DOHH2 (cell line): ENCODE measurements at regions not wholly inside any gene's neighbourhood (a gene's known extent, or its start where the extent isn't known, plus 50 kb on each side); places are given as distances from the start of the nearest gene placed in this dataset.
A peak's percentile ranks its signal among the peaks of the same experiment; 100 is the strongest.

ENCODE experiments used
- H3F3A ChIP-seq: fragments of 200-600 bp; sonication (generic), shearing (Covaris generic); 2 replicates; pipeline ENCODE4 v1.6.0; 2016; ENCODE audit warnings: antibody characterized with exemption, mild to moderate bottlenecking; ENCODE audit not compliant: control insufficient read depth, insufficient read depth
- H3K27ac ChIP-seq: fragments of 200-600 bp; sonication (generic); 2 replicates; pipeline ENCODE4 v1.5.1; 2014; ENCODE audit warnings: low read depth, mild to moderate bottlenecking, low read length, moderate library complexity
- H3K27me3 ChIP-seq: fragments of 200-600 bp; sonication (generic); 2 replicates; pipeline ENCODE4 v1.6.1; 2014; ENCODE audit warnings: mild to moderate bottlenecking, low read length, mixed read lengths; ENCODE audit not compliant: control insufficient read depth
- H3K36me3 ChIP-seq: fragments of 200-600 bp; sonication (generic); 2 replicates; pipeline ENCODE4 v1.6.1; 2014; ENCODE audit warnings: mild to moderate bottlenecking, low read length, moderate library complexity, mixed read lengths; ENCODE audit not compliant: control insufficient read depth
- H3K4me1 ChIP-seq: fragments of 200-600 bp; sonication (generic); 2 replicates; pipeline ENCODE4 v1.6.1; 2014; ENCODE audit warnings: mild to moderate bottlenecking, low read length, mixed read lengths; ENCODE audit not compliant: control insufficient read depth
- H3K4me2 ChIP-seq: fragments of 200-600 bp; sonication (generic); 2 replicates; pipeline ENCODE4 v1.6.0; 2014; ENCODE audit warnings: mild to moderate bottlenecking, low read length, moderate library complexity
- H3K4me3 ChIP-seq: fragments of 200-600 bp; sonication (generic); 2 replicates; pipeline ENCODE4 v1.5.1; 2014; ENCODE audit warnings: mild to moderate bottlenecking, low read length, mixed read lengths
- H3K79me2 ChIP-seq: fragments of 200-600 bp; sonication (generic); 2 replicates; pipeline ENCODE4 v1.6.1; 2014; ENCODE audit warnings: mild to moderate bottlenecking, low read length, mixed read lengths; ENCODE audit not compliant: control insufficient read depth
- H3K9me2 ChIP-seq: fragments of 200-600 bp; sonication (generic); replicated peaks from 2 replicates; pipeline ENCODE4 v1.6.1; 2014; ENCODE audit warnings: mild to moderate bottlenecking, low read length, mixed read lengths; ENCODE audit not compliant: control insufficient read depth
- H3K9me3 ChIP-seq: fragments of 200-600 bp; sonication (generic); 2 replicates; pipeline ENCODE4 v1.6.1; 2014; ENCODE audit warnings: antibody characterized with exemption, low read length, mixed read lengths; ENCODE audit not compliant: control insufficient read depth, insufficient read depth
- H4K20me1 ChIP-seq: fragments of 200-600 bp; sonication (generic); 2 replicates; pipeline ENCODE4 v1.6.0; 2014; ENCODE audit warnings: low read depth, mild to moderate bottlenecking, antibody characterized with exemption, low read length, moderate library complexity; ENCODE audit not compliant: control insufficient read depth, insufficient read depth
- CTCF ChIP-seq: fragments of 200-600 bp; sonication (generic); IDR thresholded peaks from one replicate; pipeline ENCODE4 v1.5.1; 2014; ENCODE audit warnings: antibody characterized with exemption, mild to moderate bottlenecking, low read depth, low read length; ENCODE audit not compliant: poor library complexity, severe bottlenecking
- EZH2phosphoT487 ChIP-seq: fragments of 200-600 bp; sonication (generic); IDR thresholded peaks from 2 replicates; pipeline ENCODE4 v1.6.1; 2017; ENCODE audit warnings: borderline replicate concordance, mild to moderate bottlenecking, antibody characterized with exemption, low read length, moderate library complexity, mixed read lengths

GRCh38 chr17:73998249-73998648, 205.2 kb upstream of the RPL38 start:
- H3K4me2 ChIP-seq: no peak overlapping the region
- H3K4me1 ChIP-seq: no peaks in the 10 kb centered on the region
- no peak overlapping the region for H3K27ac ChIP-seq
- no peaks in the 10 kb centered on the region for H3K9me2 ChIP-seq
- no peak overlapping the region for H3K4me3 ChIP-seq
- H3K36me3 ChIP-seq: no peaks in the 10 kb centered on the region
- H3K9me3 ChIP-seq: no peaks in the 10 kb centered on the region
- H3K27me3 ChIP-seq: no peaks in the 10 kb centered on the region
- no peak for TF ChIP-seq EZH2phosphoT487
- no peak for TF ChIP-seq CTCF
- no peaks in the 10 kb centered on the region for H4K20me1 ChIP-seq
- H3K79me2 ChIP-seq: no peaks in the 10 kb centered on the region
- H3F3A ChIP-seq: no peaks in the 10 kb centered on the region

GRCh38 chr17:73998653-73999645, 204.5 kb upstream of the RPL38 start:
- Histone ChIP-seq H3K4me2 (no peak overlapping the region), H3K79me2 (no peaks in the 10 kb centered on the region), H3F3A (no peaks in the 10 kb centered on the region), H3K4me3 (no peak overlapping the region), H3K4me1 (no peaks in the 10 kb centered on the region), H3K36me3 (no peaks in the 10 kb centered on the region), H3K27ac (no peak overlapping the region), H3K27me3 (no peaks in the 10 kb centered on the region), H3K9me3 (no peaks in the 10 kb centered on the region), H4K20me1 (no peaks in the 10 kb centered on the region), H3K9me2 (no peaks in the 10 kb centered on the region)
- TF ChIP-seq CTCF (peak; percentile 78), EZH2phosphoT487 (no peak)

GRCh38 chr17:74001145-74001544, 202.3 kb upstream of the RPL38 start:
- H3K4me1 ChIP-seq: no peaks in the 10 kb centered on the region
- H3K9me3 ChIP-seq: no peaks in the 10 kb centered on the region
- no peaks in the 10 kb centered on the region for H3K9me2 ChIP-seq
- H3K27me3 ChIP-seq: no peaks in the 10 kb centered on the region; the same call in 1 of the 2 replicates
- H4K20me1 ChIP-seq: no peaks in the 10 kb centered on the region
- H3K27ac ChIP-seq: no peak overlapping the region
- no peaks in the 10 kb centered on the region for H3F3A ChIP-seq
- TF ChIP-seq EZH2phosphoT487 (no peak), CTCF (no peak)
- no peak overlapping the region for H3K4me2 ChIP-seq
- H3K36me3 ChIP-seq: no peaks in the 10 kb centered on the region
- no peak overlapping the region for H3K4me3 ChIP-seq
- H3K79me2 ChIP-seq: no peaks in the 10 kb centered on the region
